GM12891 (cell line): ENCODE measurements at regions not wholly inside any gene's neighbourhood (a gene's known extent, or its start where the extent isn't known, plus 50 kb on each side); places are given as distances from the start of the nearest gene placed in this dataset.

Experiments used
- DNase-seq: peaks from one replicate; pipeline ENCODE4 v3.0.0; 2011; ENCODE audit warnings: low spot score; ENCODE audit not compliant: insufficient read length
- FAIRE-seq: peaks from 2 replicates; lab custom pipeline; 2011; peaks lifted over from hg19 to GRCh38; lab: Jason Lieb, UNC
- PAX5 ChIP-seq: IDR thresholded peaks from 2 replicates; pipeline ENCODE4 v1.6.1; 2011; ENCODE audit warnings: low read length, moderate library complexity, mild to moderate bottlenecking; ENCODE audit not compliant: insufficient read depth, severe bottlenecking
- POLR2A ChIP-seq: IDR thresholded peaks from 2 replicates; pipeline ENCODE4 v1.6.1; 2011; ENCODE audit warnings: low read depth, low read length, control low read depth
- POLR2AphosphoS5 ChIP-seq: IDR thresholded peaks from 2 replicates; pipeline ENCODE4 v1.6.1; 2011; ENCODE audit warnings: low read depth, low read length, control low read depth
- POU2F2 ChIP-seq: IDR thresholded peaks from 2 replicates; pipeline ENCODE4 v1.6.1; 2011; ENCODE audit warnings: low read depth, mild to moderate bottlenecking, control low read depth, low read length, moderate library complexity
- SPI1 ChIP-seq: IDR thresholded peaks from 2 replicates; pipeline ENCODE4 v1.6.1; 2011; ENCODE audit warnings: low read depth, low read length, control low read depth
- TAF1 ChIP-seq: IDR thresholded peaks from 2 replicates; pipeline ENCODE4 v1.6.1; 2011; ENCODE audit warnings: low read depth, low read length, control low read depth

- FAIRE-seq: no peak
- no peak for DNase-seq
- no peak for TF ChIP-seq POU2F2
- no peak for TF ChIP-seq POLR2A
- TF ChIP-seq TAF1: no peak
- no peak for TF ChIP-seq POLR2AphosphoS5
- TF ChIP-seq SPI1: no peak
- TF ChIP-seq PAX5: no peak
These were observed 643.5 kb upstream of the KLF4 start for GRCh38 chr9:108133101-108133500.

GRCh38 chr9:108130905-108131304 is 641.3 kb upstream of the KLF4 start:
- no peak for FAIRE-seq
- no peak for DNase-seq
- no peak for TF ChIP-seq POU2F2
- no peak for TF ChIP-seq SPI1

- FAIRE-seq (no peak), DNase-seq (no peak)
- TF ChIP-seq POU2F2 (no peak), TAF1 (no peak), SPI1 (no peak), POLR2AphosphoS5 (no peak), POLR2A (no peak), PAX5 (no peak)
These were observed 636.1 kb upstream of the KLF4 start for GRCh38 chr9:108125625-108126024.

DNA sequence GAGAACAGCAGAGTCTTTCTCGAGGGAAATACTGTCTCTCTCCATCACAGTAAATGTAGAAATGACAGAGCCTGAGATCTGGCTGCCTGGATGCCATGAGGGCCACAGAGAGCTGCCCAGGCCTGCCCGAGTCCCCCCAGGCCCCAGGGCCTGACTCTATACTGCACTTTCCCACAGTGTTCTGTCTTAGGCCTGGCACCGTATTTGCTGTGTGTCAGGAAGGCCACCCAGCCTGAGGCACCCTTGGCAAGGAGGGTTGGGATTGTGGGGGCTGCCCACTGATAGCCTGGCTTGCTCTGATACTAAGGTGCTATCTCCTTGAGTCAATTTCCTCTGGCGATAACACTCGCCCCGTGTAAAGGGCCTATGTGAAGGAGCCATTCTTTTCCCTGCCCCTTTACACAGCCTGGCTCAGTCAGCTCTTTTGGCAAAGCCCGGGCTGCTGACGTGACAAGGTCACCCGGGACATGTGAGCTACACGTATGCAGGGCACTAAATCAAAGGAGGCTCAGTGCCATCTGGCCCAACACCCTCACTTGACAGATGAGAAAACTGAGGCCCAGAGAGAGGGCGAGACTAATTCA is 630.1 kb upstream of the KLF4 start:
- DNase-seq (no peak), FAIRE-seq (no peak)
- no peak for TF ChIP-seq TAF1
- TF ChIP-seq POLR2AphosphoS5: no peak
- no peak for TF ChIP-seq POLR2A
- no peak for TF ChIP-seq POU2F2
- no peak for TF ChIP-seq SPI1
- TF ChIP-seq PAX5: no peak

- TF ChIP-seq PAX5 (no peak), POU2F2 (no peak), POLR2A (no peak), TAF1 (no peak), POLR2AphosphoS5 (no peak), SPI1 (no peak)
- FAIRE-seq: no peak
These were observed 628.2 kb upstream of the KLF4 start for GRCh38 chr9:108117795-108118194.

GRCh38 chr9:108117306-108117705 is 627.7 kb upstream of the KLF4 start:
- no peak for DNase-seq
- TF ChIP-seq TAF1 (no peak), SPI1 (no peak), POLR2AphosphoS5 (no peak), POLR2A (no peak), POU2F2 (no peak), PAX5 (no peak)
- no peak for FAIRE-seq

More at GRCh38 chr9:108117795-108118194, 628.2 kb upstream of the KLF4 start:
- DNase-seq: no peak

- DNase-seq (no peak), FAIRE-seq (no peak)
- no peak for TF ChIP-seq POLR2AphosphoS5
- TF ChIP-seq POLR2A: no peak
- TF ChIP-seq PAX5: no peak
- TF ChIP-seq POU2F2: no peak
- TF ChIP-seq TAF1: no peak
- TF ChIP-seq SPI1: no peak
These were observed 624.0 kb upstream of the KLF4 start for GRCh38 chr9:108113596-108113995.

GRCh38 chr9:108109927-108110690 is 620.5 kb upstream of the KLF4 start:
- no peak for TF ChIP-seq POLR2A
- TF ChIP-seq SPI1: no peak
- TF ChIP-seq POU2F2: no peak
- TF ChIP-seq PAX5: no peak
- no peak for TF ChIP-seq TAF1
- TF ChIP-seq POLR2AphosphoS5: no peak
- no peak for FAIRE-seq
- no peak for DNase-seq

DNA sequence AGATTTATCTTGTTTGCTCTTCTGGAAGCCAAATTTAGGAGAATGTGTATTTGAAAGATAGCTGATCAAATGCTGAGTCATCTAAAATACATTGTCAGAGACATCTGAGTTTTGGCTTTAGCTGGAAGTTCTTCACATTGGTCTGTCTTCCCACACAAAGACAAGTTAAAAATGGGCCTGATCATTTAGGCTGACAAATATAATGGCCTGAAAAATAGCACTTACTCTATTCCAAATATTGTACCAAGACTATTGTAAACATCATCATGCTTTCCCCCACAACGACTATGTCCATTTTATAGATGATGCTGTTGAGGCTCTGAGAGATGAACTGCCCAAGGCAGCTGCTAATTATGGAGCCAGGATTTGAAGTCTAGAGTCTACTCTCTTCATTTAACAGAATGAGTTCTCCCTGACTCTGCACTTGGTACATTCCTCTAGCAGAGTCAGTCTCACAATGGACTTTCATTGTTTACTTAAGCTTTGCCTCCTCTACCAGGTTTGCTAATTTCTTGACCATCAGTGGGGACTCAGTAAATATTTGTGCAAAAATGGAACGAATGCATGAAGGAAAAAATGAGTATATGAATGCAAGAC is 619.4 kb upstream of the KLF4 start:
- TF ChIP-seq POLR2A (no peak), POLR2AphosphoS5 (no peak), SPI1 (no peak), PAX5 (no peak), POU2F2 (no peak), TAF1 (no peak)
- DNase-seq (no peak), FAIRE-seq (no peak)
